ENCODE measurements at regions not wholly inside any gene's neighbourhood (a gene's known extent, or its start where the extent isn't known, plus 50 kb on each side); places are given as distances from the start of the nearest gene placed in this dataset.
A peak's percentile ranks its signal among the peaks of the same experiment; 100 is the strongest.
"Not testable (repeated sequence)": the region's sequence is repeated elsewhere in the genome, so short reads cannot be mapped to it uniquely, and the experiment has no call there.

GRCh38 chr1:221285458-221286210, 406.4 kb downstream of the HLX start:
- H3K4me3 ChIP-seq (ENCODE audit: low read length in 2 of 2); H3K4ac ChIP-seq (ENCODE audit: low read length); H3K14ac ChIP-seq (ENCODE audit: low read length); H2BK5ac ChIP-seq (ENCODE audit: low read length); H3K9me3 ChIP-seq (replicated peaks in 1 of 2; ENCODE audit: control insufficient read depth in 2 of 2, insufficient read depth in 1 of 2, low read depth in 1 of 2, low read length in 2 of 2); H4K8ac ChIP-seq (ENCODE audit: low read depth, low read length); DNase-seq (ENCODE audit: low spot score); H2AFZ ChIP-seq (ENCODE audit: low read length); H2BK15ac ChIP-seq (ENCODE audit: low read length); H3K79me1 ChIP-seq (ENCODE audit: low read depth, low read length); H3K27ac ChIP-seq (replicated peaks; ENCODE audit: low read length); H3K36me3 ChIP-seq (replicated peaks in 1 of 2; ENCODE audit: control insufficient read depth in 2 of 2, insufficient read depth in 2 of 2, low read length in 2 of 2); H3K9ac ChIP-seq (ENCODE audit: low read depth, low read length, poor library complexity); H2BK120ac ChIP-seq (ENCODE audit: low read depth, low read length); H4K91ac ChIP-seq (ENCODE audit: low read depth, low read length, poor library complexity); H3K23ac ChIP-seq (ENCODE audit: low read depth, low read length, poor library complexity); H2BK12ac ChIP-seq (ENCODE audit: low read length); H3K4me1 ChIP-seq (ENCODE audit: control insufficient read depth in 2 of 2, insufficient read depth in 1 of 2, low read depth in 1 of 2, low read length in 2 of 2); H3K4me2 ChIP-seq (ENCODE audit: insufficient read depth, low read length, poor library complexity, severe bottlenecking); H3K27me3 ChIP-seq (ENCODE audit: control insufficient read depth in 3 of 3, insufficient read depth in 3 of 3, low read depth in 1 of 3, low read length in 3 of 3); H2AK5ac ChIP-seq (ENCODE audit: low read depth, low read length): not testable (repeated sequence)
- H3K18ac ChIP-seq (ENCODE audit: low read length) = peak overlapping the region; percentile 76
- WGBS, 2 donors (ENCODE audit: extremely low coverage in 2 of 2, insufficient read length in 2 of 2, insufficient replicate concordance in 1 of 2) = no CpG with 5 or more reads among the region's 45 CpGs

GRCh38 chr1:221286399-221286798, 407.2 kb downstream of the HLX start:
- Histone ChIP-seq H3K27ac (replicated peaks; ENCODE audit: low read length) (peak overlapping the region; percentile 54), H3K14ac (ENCODE audit: low read length) (no peak overlapping the region), H3K4me1 (ENCODE audit: control insufficient read depth in 2 of 2, insufficient read depth in 1 of 2, low read depth in 1 of 2, low read length in 2 of 2) (peaks cover 0 to 6% of the 10 kb centered on the region in 2 donors), H3K18ac (ENCODE audit: low read length) (no peak overlapping the region), H2AFZ (ENCODE audit: low read length) (no peak overlapping the region), H4K8ac (ENCODE audit: low read depth, low read length) (no peak overlapping the region), H3K9ac (ENCODE audit: low read depth, low read length, poor library complexity) (no peak overlapping the region), H3K4me2 (ENCODE audit: insufficient read depth, low read length, poor library complexity, severe bottlenecking) (no peak overlapping the region), H3K23ac (ENCODE audit: low read depth, low read length, poor library complexity) (no peak overlapping the region), H2BK120ac (ENCODE audit: low read depth, low read length) (no peak overlapping the region), H2BK15ac (ENCODE audit: low read length) (no peak overlapping the region), H3K27me3 (ENCODE audit: control insufficient read depth in 3 of 3, insufficient read depth in 3 of 3, low read depth in 1 of 3, low read length in 3 of 3) (no peaks in the 10 kb centered on the region), H2BK5ac (ENCODE audit: low read length) (no peak overlapping the region), H3K36me3 (replicated peaks in 1 of 2; ENCODE audit: control insufficient read depth in 2 of 2, insufficient read depth in 2 of 2, low read length in 2 of 2) (no peaks in the 10 kb centered on the region), H2AK5ac (ENCODE audit: low read depth, low read length) (no peak overlapping the region), H3K9me3 (replicated peaks in 1 of 2; ENCODE audit: control insufficient read depth in 2 of 2, insufficient read depth in 1 of 2, low read depth in 1 of 2, low read length in 2 of 2) (no peaks in the 10 kb centered on the region), H3K4me3 (ENCODE audit: low read length in 2 of 2) (no peak overlapping the region), H3K79me1 (ENCODE audit: low read depth, low read length) (no peaks in the 10 kb centered on the region), H2BK12ac (ENCODE audit: low read length) (no peak overlapping the region), H3K4ac (ENCODE audit: low read length) (no peak overlapping the region), H4K91ac (ENCODE audit: low read depth, low read length, poor library complexity) (no peak overlapping the region)
- no CpG with 5 or more reads among the region's 1 CpG for WGBS, 2 donors (ENCODE audit: extremely low coverage in 2 of 2, insufficient read length in 2 of 2, insufficient replicate concordance in 1 of 2)
- no peak for DNase-seq (ENCODE audit: low spot score)

- Histone ChIP-seq H3K4me2 (ENCODE audit: insufficient read depth, low read length, poor library complexity, severe bottlenecking) (no peak overlapping the region), H2BK15ac (ENCODE audit: low read length) (no peak overlapping the region), H3K4ac (ENCODE audit: low read length) (no peak overlapping the region), H4K8ac (ENCODE audit: low read depth, low read length) (no peak overlapping the region), H3K9me3 (replicated peaks in 1 of 2; ENCODE audit: control insufficient read depth in 2 of 2, insufficient read depth in 1 of 2, low read depth in 1 of 2, low read length in 2 of 2) (no peaks in the 10 kb centered on the region), H2BK12ac (ENCODE audit: low read length) (no peak overlapping the region), H2BK120ac (ENCODE audit: low read depth, low read length) (no peak overlapping the region), H3K23ac (ENCODE audit: low read depth, low read length, poor library complexity) (no peak overlapping the region), H3K4me3 (ENCODE audit: low read length in 2 of 2) (no peak overlapping the region), H4K91ac (ENCODE audit: low read depth, low read length, poor library complexity) (no peak overlapping the region), H3K4me1 (ENCODE audit: control insufficient read depth in 2 of 2, insufficient read depth in 1 of 2, low read depth in 1 of 2, low read length in 2 of 2) (peaks cover 0 to 6% of the 10 kb centered on the region in 2 donors), H3K18ac (ENCODE audit: low read length) (no peak overlapping the region), H3K36me3 (replicated peaks in 1 of 2; ENCODE audit: control insufficient read depth in 2 of 2, insufficient read depth in 2 of 2, low read length in 2 of 2) (no peaks in the 10 kb centered on the region), H3K27me3 (ENCODE audit: control insufficient read depth in 3 of 3, insufficient read depth in 3 of 3, low read depth in 1 of 3, low read length in 3 of 3) (no peaks in the 10 kb centered on the region), H3K9ac (ENCODE audit: low read depth, low read length, poor library complexity) (no peak overlapping the region), H3K27ac (replicated peaks; ENCODE audit: low read length) (no peak overlapping the region), H2BK5ac (ENCODE audit: low read length) (no peak overlapping the region), H2AFZ (ENCODE audit: low read length) (no peak overlapping the region), H2AK5ac (ENCODE audit: low read depth, low read length) (no peak overlapping the region), H3K14ac (ENCODE audit: low read length) (no peak overlapping the region), H3K79me1 (ENCODE audit: low read depth, low read length) (no peaks in the 10 kb centered on the region)
- no CpG with 5 or more reads among the region's 2 CpGs for WGBS, 2 donors (ENCODE audit: extremely low coverage in 2 of 2, insufficient read length in 2 of 2, insufficient replicate concordance in 1 of 2)
- no peak for DNase-seq (ENCODE audit: low spot score)
Observed at GRCh38 chr1:221289103-221289502, 409.9 kb downstream of the HLX start.

GRCh38 chr1:221290669-221291068, 411.4 kb downstream of the HLX start:
- Histone ChIP-seq H4K91ac (ENCODE audit: low read depth, low read length, poor library complexity) (no peak overlapping the region), H3K4me2 (ENCODE audit: insufficient read depth, low read length, poor library complexity, severe bottlenecking) (no peak overlapping the region), H3K36me3 (replicated peaks in 1 of 2; ENCODE audit: control insufficient read depth in 2 of 2, insufficient read depth in 2 of 2, low read length in 2 of 2) (no peaks in the 10 kb centered on the region), H3K4me1 (ENCODE audit: control insufficient read depth in 2 of 2, insufficient read depth in 1 of 2, low read depth in 1 of 2, low read length in 2 of 2) (peaks cover 0 to 6% of the 10 kb centered on the region in 2 donors), H2AK5ac (ENCODE audit: low read depth, low read length) (no peak overlapping the region), H2BK15ac (ENCODE audit: low read length) (no peak overlapping the region), H3K4ac (ENCODE audit: low read length) (no peak overlapping the region), H3K9me3 (replicated peaks in 1 of 2; ENCODE audit: control insufficient read depth in 2 of 2, insufficient read depth in 1 of 2, low read depth in 1 of 2, low read length in 2 of 2) (no peaks in the 10 kb centered on the region), H3K79me1 (ENCODE audit: low read depth, low read length) (no peaks in the 10 kb centered on the region), H2AFZ (ENCODE audit: low read length) (no peak overlapping the region), H3K4me3 (ENCODE audit: low read length in 2 of 2) (no peak overlapping the region), H2BK120ac (ENCODE audit: low read depth, low read length) (no peak overlapping the region), H3K27ac (replicated peaks; ENCODE audit: low read length) (no peak overlapping the region), H3K14ac (ENCODE audit: low read length) (no peak overlapping the region), H3K9ac (ENCODE audit: low read depth, low read length, poor library complexity) (no peak overlapping the region), H2BK5ac (ENCODE audit: low read length) (no peak overlapping the region), H4K8ac (ENCODE audit: low read depth, low read length) (no peak overlapping the region), H3K27me3 (ENCODE audit: control insufficient read depth in 3 of 3, insufficient read depth in 3 of 3, low read depth in 1 of 3, low read length in 3 of 3) (no peaks in the 10 kb centered on the region), H2BK12ac (ENCODE audit: low read length) (no peak overlapping the region), H3K23ac (ENCODE audit: low read depth, low read length, poor library complexity) (no peak overlapping the region), H3K18ac (ENCODE audit: low read length) (no peak overlapping the region)
- WGBS, 2 donors (ENCODE audit: extremely low coverage in 2 of 2, insufficient read length in 2 of 2, insufficient replicate concordance in 1 of 2) = no CpG with 5 or more reads among the region's 4 CpGs
- no peak for DNase-seq (ENCODE audit: low spot score)

All from neuronal stem cell (in vitro differentiated cells).